DND-41 (cell line): ENCODE measurements at regions not wholly inside any gene's neighbourhood (a gene's known extent, or its start where the extent isn't known, plus 50 kb on each side); places are given as distances from the start of the nearest gene placed in this dataset.

Source experiments
- ATAC-seq: fragments of 200-7000 bp; cut with Tn5 transposase; 3 replicates; pipeline ENCODE4 v1.9.1; 2021; ENCODE audit warnings: low read depth; ENCODE audit not compliant: insufficient read depth
- DNase-seq: peaks from one replicate; pipeline ENCODE4 v3.0.0-alpha.2; 2020
- H2AFZ ChIP-seq: 2 replicates; pipeline ENCODE4 v1.6.0; 2012; ENCODE audit warnings: low read depth, low read length
- H3K27ac ChIP-seq: 2 replicates; pipeline ENCODE4 v1.5.1; 2012; ENCODE audit warnings: low read length, inconsistent platforms
- H3K27me3 ChIP-seq: fragments of 200-600 bp; sonication (generic); 2 replicates; pipeline ENCODE4 v1.6.0; 2012; ENCODE audit warnings: low read length, mild to moderate bottlenecking, inconsistent platforms; ENCODE audit not compliant: insufficient read depth, poor library complexity
- H3K36me3 ChIP-seq: 2 replicates; pipeline ENCODE4 v1.5.1; 2012; ENCODE audit warnings: low read length, inconsistent platforms; ENCODE audit not compliant: insufficient read depth
- H3K4me1 ChIP-seq: 2 replicates; pipeline ENCODE4 v1.5.1; 2012; ENCODE audit warnings: mild to moderate bottlenecking, low read length; ENCODE audit not compliant: insufficient read depth
- H3K4me2 ChIP-seq: 2 replicates; pipeline ENCODE4 v1.6.0; 2012; ENCODE audit warnings: mild to moderate bottlenecking, moderate library complexity, low read length, inconsistent platforms; ENCODE audit not compliant: insufficient read depth
- H3K4me3 ChIP-seq, 2 experiments: fragments of 200-600 bp in 1 of 2; shearing (Covaris generic) in 1 of 2; 2 replicates each; pipeline ENCODE4 v1.5.1; 2012 to 2016; ENCODE audit warnings: inconsistent platforms in 2 of 2, low read length in 2 of 2, mild to moderate bottlenecking in 2 of 2, low read depth in 1 of 2, moderate library complexity in 1 of 2
- H3K79me2 ChIP-seq: 2 replicates; pipeline ENCODE4 v1.6.0; 2012; ENCODE audit warnings: low read length, inconsistent platforms; ENCODE audit not compliant: insufficient read depth
- H3K9ac ChIP-seq: 2 replicates; pipeline ENCODE4 v1.6.0; 2012; ENCODE audit warnings: low read depth, mild to moderate bottlenecking, inconsistent platforms, low read length, moderate library complexity
- H3K9me3 ChIP-seq: 2 replicates; pipeline ENCODE4 v1.5.1; 2012; ENCODE audit warnings: low read length, moderate library complexity, mild to moderate bottlenecking, inconsistent platforms; ENCODE audit not compliant: insufficient read depth, severe bottlenecking
- H4K20me1 ChIP-seq: 2 replicates; pipeline ENCODE4 v1.6.0; 2012; ENCODE audit warnings: low read length; ENCODE audit not compliant: insufficient read depth
- CTCF ChIP-seq: IDR thresholded peaks from 2 replicates; pipeline ENCODE4 v1.5.1; 2012; ENCODE audit warnings: borderline replicate concordance, low read length, moderate library complexity, mild to moderate bottlenecking; ENCODE audit not compliant: poor library complexity, severe bottlenecking; ENCODE audit errors: extremely low read depth
- EZH2 ChIP-seq: IDR thresholded peaks from 3 replicates; pipeline ENCODE4 v1.6.1; 2012; ENCODE audit warnings: borderline replicate concordance, low read depth, mild to moderate bottlenecking, moderate library complexity, low read length, inconsistent platforms; ENCODE audit not compliant: severe bottlenecking

GRCh38 chr6:11653028-11653583 lies 115.6 kb downstream of the TMEM170B start:
- Histone ChIP-seq H3K9me3 (peaks cover 3% of the 10 kb centered on the region), H3K27me3 (peaks cover 13% of the 10 kb centered on the region), H3K79me2 (no peaks in the 10 kb centered on the region), H2AFZ (no peak overlapping the region), H3K4me1 (peaks cover 6% of the 10 kb centered on the region; the same call in 1 of the 2 replicates), H4K20me1 (no peaks in the 10 kb centered on the region), H3K36me3 (no peaks in the 10 kb centered on the region), H3K4me3 (no peak overlapping the region), H3K9ac (no peak overlapping the region), H3K27ac (no peak overlapping the region), H3K4me2 (no peak overlapping the region)
- no peak for TF ChIP-seq CTCF
- 0 out of 3 replicates have a peak, but pooled peaks have one; percentile 29 for ATAC-seq
- DNase-seq: no peak

GRCh38 chr6:11654876-11655275 lies 117.3 kb downstream of the TMEM170B start:
- Histone ChIP-seq H3K4me3 (no peak overlapping the region), H3K36me3 (no peaks in the 10 kb centered on the region), H3K79me2 (no peaks in the 10 kb centered on the region), H3K4me1 (peaks cover 6% of the 10 kb centered on the region; the same call in 1 of the 2 replicates), H3K4me2 (no peak overlapping the region), H2AFZ (no peak overlapping the region), H3K27me3 (peaks cover 21% of the 10 kb centered on the region), H3K9me3 (no peaks in the 10 kb centered on the region), H3K27ac (no peak overlapping the region), H3K9ac (no peak overlapping the region), H4K20me1 (no peaks in the 10 kb centered on the region)
- DNase-seq (no peak), ATAC-seq (no peak)
- no peak for TF ChIP-seq EZH2
- no peak for TF ChIP-seq CTCF

- Histone ChIP-seq H3K27ac (no peak overlapping the region), H3K4me3 (no peak overlapping the region), H3K4me1 (peaks cover 6% of the 10 kb centered on the region; the same call in 1 of the 2 replicates), H3K9me3 (no peaks in the 10 kb centered on the region), H3K36me3 (no peaks in the 10 kb centered on the region), H4K20me1 (no peaks in the 10 kb centered on the region), H3K79me2 (no peaks in the 10 kb centered on the region), H3K27me3 (peaks cover 21% of the 10 kb centered on the region), H3K9ac (no peak overlapping the region), H3K4me2 (no peak overlapping the region), H2AFZ (no peak overlapping the region)
- TF ChIP-seq CTCF: no peak
- TF ChIP-seq EZH2: no peak
- DNase-seq (no peak), ATAC-seq (no peak)
These were observed 118.9 kb downstream of the TMEM170B start for GRCh38 chr6:11656491-11656890.
